ENCODE measurements at regions not wholly inside any gene's neighbourhood (a gene's known extent, or its start where the extent isn't known, plus 50 kb on each side); places are given as distances from the start of the nearest gene placed in this dataset.

DNA sequence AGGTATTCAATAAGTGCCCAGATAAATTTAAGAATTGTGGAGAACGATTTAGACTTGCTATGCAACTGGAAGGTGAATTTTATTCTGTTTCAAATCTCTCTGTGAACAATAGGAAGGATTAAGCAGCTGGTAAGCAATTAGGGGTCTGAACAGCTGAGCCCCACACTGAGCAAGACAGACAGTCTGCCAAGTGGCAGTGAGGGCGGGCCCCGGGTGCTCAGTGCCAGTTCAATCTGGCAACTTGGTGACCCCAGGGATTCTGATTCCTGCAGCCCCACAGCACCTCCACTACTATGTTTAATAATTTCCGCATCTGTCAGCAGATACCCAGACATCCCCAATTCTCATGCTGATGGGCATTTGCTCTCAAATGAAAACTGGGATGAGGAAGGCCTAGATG lies 317.3 kb downstream of the PPP1R2C start:
- WGBS, 2 donors (ENCODE audit: low coverage in 1 of 2), result 62 to 83% methylated on average over 1 to 2 of the region's 4 CpGs
- no peak overlapping the region for H3K4me3 ChIP-seq
- H3K27me3 ChIP-seq, result no peaks in the 10 kb centered on the region

DNA sequence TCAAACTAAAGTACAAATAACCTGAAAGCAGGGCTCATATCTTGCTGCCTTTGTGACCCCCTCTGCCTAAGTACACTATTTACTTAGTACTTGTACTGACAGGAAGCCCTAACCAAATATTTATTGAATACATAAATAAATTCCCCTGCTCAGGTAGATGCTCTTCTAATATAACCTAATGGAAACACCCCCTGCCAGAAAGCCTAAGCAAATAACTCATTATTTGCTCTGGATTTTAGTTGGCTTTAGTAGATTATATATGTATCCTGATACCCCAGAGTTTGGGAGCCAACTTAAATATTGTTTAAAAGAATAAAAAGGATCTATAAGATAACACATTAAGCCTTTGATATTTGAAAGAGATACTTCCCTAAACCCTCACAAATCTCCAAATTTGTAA lies 318.2 kb downstream of the PPP1R2C start:
- Histone ChIP-seq H3K27me3 (no peaks in the 10 kb centered on the region), H3K9me3 (no peaks in the 10 kb centered on the region), H3K27ac (no peak overlapping the region), H3K4me3 (no peak overlapping the region), H3K4me1 (no peaks in the 10 kb centered on the region), H3K36me3 (no peaks in the 10 kb centered on the region)
- ATAC-seq, result no peak
- TF ChIP-seq, protein P1, sequence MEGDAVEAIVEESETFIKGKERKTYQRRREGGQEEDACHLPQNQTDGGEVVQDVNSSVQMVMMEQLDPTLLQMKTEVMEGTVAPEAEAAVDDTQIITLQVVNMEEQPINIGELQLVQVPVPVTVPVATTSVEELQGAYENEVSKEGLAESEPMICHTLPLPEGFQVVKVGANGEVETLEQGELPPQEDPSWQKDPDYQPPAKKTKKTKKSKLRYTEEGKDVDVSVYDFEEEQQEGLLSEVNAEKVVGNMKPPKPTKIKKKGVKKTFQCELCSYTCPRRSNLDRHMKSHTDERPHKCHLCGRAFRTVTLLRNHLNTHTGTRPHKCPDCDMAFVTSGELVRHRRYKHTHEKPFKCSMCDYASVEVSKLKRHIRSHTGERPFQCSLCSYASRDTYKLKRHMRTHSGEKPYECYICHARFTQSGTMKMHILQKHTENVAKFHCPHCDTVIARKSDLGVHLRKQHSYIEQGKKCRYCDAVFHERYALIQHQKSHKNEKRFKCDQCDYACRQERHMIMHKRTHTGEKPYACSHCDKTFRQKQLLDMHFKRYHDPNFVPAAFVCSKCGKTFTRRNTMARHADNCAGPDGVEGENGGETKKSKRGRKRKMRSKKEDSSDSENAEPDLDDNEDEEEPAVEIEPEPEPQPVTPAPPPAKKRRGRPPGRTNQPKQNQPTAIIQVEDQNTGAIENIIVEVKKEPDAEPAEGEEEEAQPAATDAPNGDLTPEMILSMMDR (IDR thresholded peaks at IDR 0.05), result no peak
- no peak for TF ChIP-seq POLR2AphosphoS5 (IDR thresholded peaks at IDR 0.05)
- no peak for TF ChIP-seq EP300 (IDR thresholded peaks at IDR 0.05)
- TF ChIP-seq POLR2A (IDR thresholded peaks at IDR 0.05), result no peak

More for the DNA sequence above, 317.3 kb downstream of the PPP1R2C start:
- no peaks in the 10 kb centered on the region for H3K4me1 ChIP-seq
- ATAC-seq, result no peak
- no peaks in the 10 kb centered on the region for H3K9me3 ChIP-seq
- TF ChIP-seq EP300 (IDR thresholded peaks at IDR 0.05) (no peak), POLR2A (IDR thresholded peaks at IDR 0.05) (no peak), POLR2AphosphoS5 (IDR thresholded peaks at IDR 0.05) (no peak)
- TF ChIP-seq, protein P1 (IDR thresholded peaks at IDR 0.05), result no peak
- H3K36me3 ChIP-seq, result no peaks in the 10 kb centered on the region
- no peak overlapping the region for H3K27ac ChIP-seq

DNA sequence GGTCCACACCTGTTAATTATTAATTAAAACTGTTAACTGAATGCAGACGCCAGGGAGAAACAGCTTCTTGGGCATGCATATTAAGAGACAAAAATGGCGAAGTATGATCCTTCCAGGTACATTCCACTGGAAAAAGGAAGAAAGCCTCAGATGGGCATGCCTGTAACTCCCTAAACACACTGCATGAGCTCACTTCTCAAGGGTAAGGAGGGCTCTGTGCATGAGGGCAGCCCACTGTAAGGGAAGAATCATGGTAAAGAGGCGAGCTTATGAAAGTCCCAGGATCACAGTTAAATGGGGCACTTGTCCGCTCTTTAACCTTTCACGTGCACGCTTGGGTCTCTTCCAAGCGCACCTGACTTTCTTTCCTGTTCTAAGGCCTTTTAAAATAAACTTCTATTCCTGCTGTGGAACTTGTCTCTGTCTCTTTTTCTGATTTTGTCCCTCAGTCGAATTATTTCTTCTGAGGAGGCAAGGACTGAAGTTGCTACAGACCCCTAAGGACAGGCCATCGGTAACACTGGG lies 321.7 kb downstream of the PPP1R2C start:
- no peaks in the 10 kb centered on the region for H3K4me1 ChIP-seq
- H3K4me3 ChIP-seq, result no peak overlapping the region
- no peak overlapping the region for H3K27ac ChIP-seq
- TF ChIP-seq EP300 (IDR thresholded peaks at IDR 0.05) (no peak), POLR2AphosphoS5 (IDR thresholded peaks at IDR 0.05) (no peak), POLR2A (IDR thresholded peaks at IDR 0.05) (no peak)
- TF ChIP-seq, protein P1 (IDR thresholded peaks at IDR 0.05), result no peak
- no peaks in the 10 kb centered on the region for H3K27me3 ChIP-seq
- 54 to 75% methylated on average over 4 to 8 of the region's 9 CpGs for WGBS, 2 donors (ENCODE audit: low coverage in 1 of 2)
- no peak for ATAC-seq
- H3K36me3 ChIP-seq, result no peaks in the 10 kb centered on the region
- H3K9me3 ChIP-seq, result no peaks in the 10 kb centered on the region

DNA sequence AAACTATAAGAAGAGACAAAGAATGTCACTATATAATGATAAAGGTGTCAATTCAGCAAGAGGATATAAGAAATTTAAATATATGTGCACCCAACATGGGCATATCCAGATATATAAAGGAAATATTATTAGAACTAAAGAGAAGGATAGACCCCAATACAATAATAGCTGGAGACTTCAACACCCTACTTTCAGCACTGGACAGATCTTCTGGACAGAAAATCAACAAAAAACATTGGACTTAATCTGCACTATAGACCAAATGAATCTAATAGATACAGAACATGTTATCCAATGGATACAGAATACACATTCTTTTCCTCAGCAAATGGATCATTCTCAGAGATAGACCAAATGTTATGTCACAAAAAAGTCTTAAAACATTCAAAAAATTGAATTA lies 327.7 kb downstream of the PPP1R2C start:
- H3K27ac ChIP-seq, result no peak overlapping the region
- ATAC-seq, result no peak
- no peaks in the 10 kb centered on the region for H3K36me3 ChIP-seq
- no peaks in the 10 kb centered on the region for H3K4me1 ChIP-seq
- no peak overlapping the region for H3K4me3 ChIP-seq
- no peaks in the 10 kb centered on the region for H3K27me3 ChIP-seq
- TF ChIP-seq, protein P1 (IDR thresholded peaks at IDR 0.05), result no peak
- TF ChIP-seq POLR2AphosphoS5 (IDR thresholded peaks at IDR 0.05) (no peak), POLR2A (IDR thresholded peaks at IDR 0.05) (no peak), EP300 (IDR thresholded peaks at IDR 0.05) (no peak)
- H3K9me3 ChIP-seq, result no peaks in the 10 kb centered on the region

DNA sequence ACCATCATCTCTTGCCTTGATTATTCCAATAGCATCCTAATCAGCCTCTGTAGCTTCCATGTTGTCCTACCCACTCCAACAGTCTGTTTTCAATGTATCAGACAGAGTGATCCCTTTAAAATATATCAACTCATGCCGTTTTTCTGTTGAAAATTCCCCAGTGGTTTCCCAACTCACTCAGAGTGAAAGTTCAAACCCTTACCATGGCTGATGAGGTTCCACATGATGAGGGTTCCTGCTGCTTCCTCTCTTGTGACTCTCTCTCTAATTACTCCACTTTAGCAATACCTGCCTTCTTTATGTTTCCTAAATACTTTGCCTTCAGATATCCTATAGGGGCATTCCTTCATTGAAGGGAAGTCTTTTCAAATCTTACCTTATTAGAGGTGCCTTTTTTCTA lies 334.7 kb downstream of the PPP1R2C start:
- no peak overlapping the region for H3K4me3 ChIP-seq
- H3K4me1 ChIP-seq, result no peaks in the 10 kb centered on the region
- H3K36me3 ChIP-seq, result no peaks in the 10 kb centered on the region
- ATAC-seq, result no peak
- TF ChIP-seq POLR2A (IDR thresholded peaks at IDR 0.05) (no peak), EP300 (IDR thresholded peaks at IDR 0.05) (no peak), POLR2AphosphoS5 (IDR thresholded peaks at IDR 0.05) (no peak)
- TF ChIP-seq, protein P1 (IDR thresholded peaks at IDR 0.05), result no peak
- WGBS, 2 donors (ENCODE audit: low coverage in 1 of 2), result 25 to 67% methylated on average over 1 of the region's 1 CpG
- H3K27me3 ChIP-seq, result no peaks in the 10 kb centered on the region
- no peaks in the 10 kb centered on the region for H3K9me3 ChIP-seq
- H3K27ac ChIP-seq, result no peak overlapping the region

Measured in gastroesophageal sphincter (tissue), 4 donors.